ENCODE measurements at regions not wholly inside any gene's neighbourhood (a gene's known extent, or its start where the extent isn't known, plus 50 kb on each side); places are given as distances from the start of the nearest gene placed in this dataset.

GRCh38 chr10:130774871-130775270, 536.6 kb downstream of the TCERG1L start:
- H3F3A ChIP-seq (replicated peaks; ENCODE audit: low read depth): no peaks in the 10 kb centered on the region
- H3K27me3 ChIP-seq (ENCODE audit: insufficient read depth): no peaks in the 10 kb centered on the region
- H4K20me1 ChIP-seq (replicated peaks; ENCODE audit: insufficient read depth): no peaks in the 10 kb centered on the region
- TF ChIP-seq CTCF (conservative IDR thresholded peaks at IDR 0.05; ENCODE audit: low read depth in 2 of 2) (no peak), NANOG (IDR thresholded peaks at IDR 0.05; ENCODE audit: borderline replicate concordance) (no peak), CREB1 (CRISPR knock-in tag; IDR thresholded peaks at IDR 0.05; ENCODE audit: low read depth) (no peak), ZNF114 (CRISPR knock-in tag; IDR thresholded peaks at IDR 0.05) (no peak), REST (IDR thresholded peaks at IDR 0.05; ENCODE audit: unreplicated experiment) (no peak), EZH2 (IDR thresholded peaks at IDR 0.05; ENCODE audit: low read depth, unreplicated experiment) (no peak), EZH2phosphoT487 (IDR thresholded peaks at IDR 0.05; ENCODE audit: unreplicated experiment) (no peak), STAT1 (IDR thresholded peaks at IDR 0.05; ENCODE audit: unreplicated experiment) (no peak), JUNB (IDR thresholded peaks at IDR 0.05; ENCODE audit: unreplicated experiment) (no peak), ETS1 (IDR thresholded peaks at IDR 0.05) (no peak), POLR2AphosphoS5 (IDR thresholded peaks at IDR 0.05; ENCODE audit: low read depth) (no peak), ZNF462 (CRISPR knock-in tag; IDR thresholded peaks at IDR 0.05) (no peak), ZNF331 (CRISPR knock-in tag; IDR thresholded peaks at IDR 0.05; ENCODE audit: low read depth) (no peak)
- no peaks in the 10 kb centered on the region for H3K9me2 ChIP-seq (ENCODE audit: insufficient read depth)
- no peak overlapping the region for H3K4me2 ChIP-seq
- H3K4me1 Mint-ChIP-seq: no peaks in the 10 kb centered on the region
- H3K9me3 Mint-ChIP-seq: peaks cover 91% of the 10 kb centered on the region
- H3K36me3 ChIP-seq (ENCODE audit: insufficient read depth): no peaks in the 10 kb centered on the region
- DNase-seq (ENCODE audit: low spot score): no peak
- no peaks in the 10 kb centered on the region for H3K4me1 ChIP-seq (ENCODE audit: insufficient read depth)
- H3K4me3 ChIP-seq: no peak overlapping the region
- H3K36me3 Mint-ChIP-seq (ENCODE audit: low read depth): peaks cover 20% of the 10 kb centered on the region
- no peaks in the 10 kb centered on the region for H3K79me2 ChIP-seq (replicated peaks; ENCODE audit: insufficient read depth)
- H3K27ac Mint-ChIP-seq: no peak overlapping the region
- no peak overlapping the region for H2AFZ ChIP-seq
- no peak overlapping the region for H3K4me3 Mint-ChIP-seq
- peaks cover 1% of the 10 kb centered on the region for H3K27me3 Mint-ChIP-seq (ENCODE audit: insufficient read depth, low read depth, poor library complexity)
- no peak overlapping the region for H3K27ac ChIP-seq (ENCODE audit: low read depth)
- no peak for ATAC-seq

Data from GM23338 (cell line).